ENCODE measurements at regions not wholly inside any gene's neighbourhood (a gene's known extent, or its start where the extent isn't known, plus 50 kb on each side); places are given as distances from the start of the nearest gene placed in this dataset.

DNA sequence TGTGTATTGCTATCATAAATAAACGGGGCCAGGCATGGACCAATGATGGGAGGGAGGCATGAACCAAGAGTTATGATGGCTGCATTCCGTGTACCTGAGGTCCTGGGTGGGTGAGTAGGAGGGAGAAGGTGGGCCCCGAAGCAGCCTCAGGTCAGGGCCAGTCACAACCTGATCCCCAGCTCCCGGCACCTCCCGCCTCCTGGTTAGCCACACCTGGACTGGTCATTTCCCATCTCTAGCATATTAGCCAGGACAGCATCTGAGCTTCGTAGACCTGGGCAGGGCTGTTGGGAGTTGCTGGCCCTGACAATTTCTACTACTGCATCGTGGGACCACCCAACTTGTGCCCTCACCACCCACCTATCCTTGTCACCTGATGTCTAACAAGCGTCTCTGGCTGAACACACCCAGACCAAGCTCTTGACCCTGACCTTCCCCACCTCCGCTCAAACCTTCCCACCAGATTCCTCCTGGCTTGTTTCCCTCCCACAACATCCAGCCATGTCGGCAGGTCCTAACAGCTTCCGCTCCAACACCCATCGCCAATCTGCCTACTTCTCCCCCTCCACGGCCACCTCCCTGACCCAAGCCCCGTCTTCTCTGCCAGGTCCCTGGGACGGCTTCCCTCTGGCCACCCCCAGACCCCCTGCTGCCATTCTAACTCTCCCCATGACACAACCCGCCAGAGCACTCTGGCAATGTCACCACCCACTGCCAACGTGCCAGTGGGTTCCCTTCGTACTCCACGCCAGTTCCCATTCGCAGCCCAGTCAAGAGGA is 133.8 kb upstream of the IQSEC1 start:
- DNase-seq: no peak
- H3K4me3 ChIP-seq: no peak overlapping the region
- H3K36me3 ChIP-seq: no peaks in the 10 kb centered on the region

DNA sequence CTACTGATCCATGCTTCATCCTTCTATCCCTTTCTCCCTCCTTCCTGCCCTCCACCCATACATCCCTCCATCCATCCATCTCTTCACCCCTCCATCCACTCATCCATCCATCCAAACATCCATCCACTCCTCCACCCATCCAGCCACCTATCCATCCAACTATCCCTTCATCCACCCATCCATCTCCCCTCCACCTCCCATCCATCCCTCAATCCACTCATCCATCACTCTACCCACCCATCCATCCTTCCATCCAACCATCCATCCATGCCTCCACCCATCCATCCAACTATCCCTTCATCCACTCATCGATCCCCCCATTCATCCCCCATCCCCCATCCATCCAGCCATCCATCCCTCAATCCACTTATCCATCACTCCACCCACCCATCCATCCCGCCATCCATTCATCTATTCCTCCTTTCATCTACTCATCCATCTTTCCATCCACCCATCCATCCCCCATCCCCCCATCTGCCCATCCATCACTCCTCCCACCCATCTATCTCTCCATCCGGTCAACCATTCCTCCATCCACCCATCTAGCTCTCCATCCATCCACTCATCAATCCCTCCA is 132.4 kb upstream of the IQSEC1 start:
- DNase-seq: no peak
- no peaks in the 10 kb centered on the region for H3K9me3 ChIP-seq
- no peak overlapping the region for H3K4me3 ChIP-seq
- H3K27me3 ChIP-seq: peaks cover 4% of the 10 kb centered on the region; the same call in 1 of the 2 replicates
- H3K36me3 ChIP-seq: no peaks in the 10 kb centered on the region

More for the DNA sequence above, 133.8 kb upstream of the IQSEC1 start:
- peaks cover 4% of the 10 kb centered on the region; the same call in 1 of the 2 replicates for H3K27me3 ChIP-seq
- no peaks in the 10 kb centered on the region for H3K9me3 ChIP-seq

DNA sequence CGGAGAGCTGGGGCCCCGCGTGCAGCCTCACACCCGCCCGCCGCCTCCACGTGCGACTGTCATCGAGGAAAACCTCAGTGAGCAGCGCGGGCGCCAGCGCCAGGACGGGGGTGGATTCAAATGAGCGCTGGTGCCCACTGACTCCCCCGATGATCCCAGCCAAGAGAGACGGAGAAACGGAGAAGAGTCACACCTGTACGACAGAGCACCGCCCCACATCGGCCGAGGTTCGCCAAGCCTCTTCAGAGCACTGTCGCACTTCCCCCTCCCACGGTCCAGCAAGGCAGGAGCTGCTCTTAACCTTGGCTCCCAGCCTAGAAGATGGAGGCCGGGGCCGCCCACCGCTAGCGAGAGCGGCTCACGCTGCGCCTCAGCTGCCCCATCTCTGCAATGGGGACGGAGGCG is 130.9 kb upstream of the IQSEC1 start:
- H3K27me3 ChIP-seq: peaks cover 4% of the 10 kb centered on the region; the same call in 1 of the 2 replicates
- DNase-seq: no peak
- H3K36me3 ChIP-seq: no peaks in the 10 kb centered on the region
- no peak overlapping the region for H3K4me3 ChIP-seq
- no peaks in the 10 kb centered on the region for H3K9me3 ChIP-seq

DNA sequence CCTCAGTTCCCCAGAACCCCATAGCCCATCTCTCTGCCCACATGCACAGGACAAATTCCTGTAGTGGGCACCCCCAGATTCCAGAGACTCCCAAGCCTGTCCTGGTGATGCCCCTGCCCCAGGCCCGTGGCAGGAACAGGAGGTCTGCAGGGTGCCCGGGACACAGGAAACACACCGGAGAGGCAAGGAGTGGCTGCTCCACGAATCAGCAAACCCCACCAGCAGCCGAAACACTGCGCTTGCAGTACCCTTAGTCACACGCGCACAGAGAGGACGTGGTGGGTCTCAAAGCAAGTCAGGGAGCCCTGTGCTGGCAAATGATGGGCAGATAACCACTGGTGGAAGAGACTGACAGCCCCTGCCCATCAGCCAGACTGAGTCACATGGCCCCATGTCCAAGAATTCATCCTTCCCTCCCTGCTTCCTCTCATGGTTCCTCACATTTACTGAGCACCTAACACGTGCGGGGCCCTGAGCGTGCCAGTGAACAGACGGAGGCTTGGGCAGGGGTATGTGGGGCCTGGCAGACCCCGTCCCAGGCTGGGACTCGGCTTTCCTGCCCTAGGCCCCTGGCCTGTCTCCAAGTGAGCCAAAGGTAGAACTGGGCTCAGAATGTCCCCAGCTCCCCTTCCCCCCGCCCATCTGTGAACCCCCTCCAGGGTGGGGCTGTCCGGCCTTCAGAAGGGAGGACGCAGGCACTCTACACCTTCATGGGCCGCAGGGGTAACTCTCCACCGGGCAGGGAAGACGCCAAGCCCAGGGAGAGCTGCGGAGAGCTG is 130.4 kb upstream of the IQSEC1 start:
- Histone ChIP-seq H3K27me3 (peaks cover 4% of the 10 kb centered on the region; the same call in 1 of the 2 replicates), H3K9me3 (no peaks in the 10 kb centered on the region), H3K4me3 (no peak overlapping the region), H3K36me3 (no peaks in the 10 kb centered on the region)
- DNase-seq: no peak

DNA sequence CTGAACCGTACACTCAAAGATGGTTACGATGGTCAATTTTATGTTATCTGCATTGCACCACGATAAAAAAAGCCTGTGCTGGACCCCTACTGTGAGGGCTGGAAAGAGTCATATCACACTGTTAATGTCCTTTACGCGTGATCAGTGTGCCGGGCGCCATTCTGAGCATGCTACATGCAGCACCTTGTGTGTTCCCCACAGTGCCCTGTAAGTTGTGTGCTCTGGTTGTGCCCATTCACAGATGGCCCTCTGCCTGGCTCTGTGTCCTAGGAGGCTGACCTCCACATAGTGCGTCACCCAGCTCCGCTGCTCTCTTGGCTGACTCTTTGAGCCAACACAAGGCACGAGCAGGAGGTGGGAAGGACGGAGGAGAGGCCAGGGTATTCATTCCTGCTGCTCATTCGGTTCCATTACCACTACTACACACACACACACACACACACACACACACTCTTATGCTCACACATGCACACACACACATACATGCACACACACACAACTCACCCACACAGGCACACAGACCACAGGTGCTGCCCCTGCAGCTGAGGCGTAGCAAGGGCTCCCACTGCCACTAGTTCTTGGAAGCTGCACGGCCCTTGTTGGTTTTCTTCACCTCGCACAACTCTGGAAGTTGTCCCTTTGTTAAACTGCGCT is 129.6 kb upstream of the IQSEC1 start:
- DNase-seq: no peak
- H3K36me3 ChIP-seq: no peaks in the 10 kb centered on the region
- peaks cover 4% of the 10 kb centered on the region; the same call in 1 of the 2 replicates for H3K27me3 ChIP-seq
- no peaks in the 10 kb centered on the region for H3K9me3 ChIP-seq
- no peak overlapping the region for H3K4me3 ChIP-seq

DNA sequence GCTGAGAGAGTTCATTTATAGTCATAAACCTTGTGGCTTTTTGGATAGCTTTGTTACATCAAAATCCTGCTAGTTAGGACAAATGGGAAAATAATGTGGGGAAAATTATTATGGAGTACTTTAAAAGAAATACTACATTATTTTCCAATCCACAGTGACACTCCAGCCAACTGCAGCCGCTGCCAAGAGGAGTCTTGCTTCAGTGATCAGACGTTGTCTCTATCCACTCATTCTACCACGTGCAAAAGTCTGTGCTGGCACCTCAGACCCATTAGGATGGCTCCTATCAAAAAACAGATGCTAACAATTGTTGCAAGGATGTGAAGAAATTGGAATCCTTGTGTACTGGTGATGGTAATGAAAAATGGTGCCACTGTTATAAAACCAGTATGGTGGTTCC is 128.6 kb upstream of the IQSEC1 start:
- H3K27me3 ChIP-seq: peaks cover 4% of the 10 kb centered on the region; the same call in 1 of the 2 replicates
- no peaks in the 10 kb centered on the region for H3K36me3 ChIP-seq
- no peak for DNase-seq
- no peak overlapping the region for H3K4me3 ChIP-seq
- no peaks in the 10 kb centered on the region for H3K9me3 ChIP-seq

DNA sequence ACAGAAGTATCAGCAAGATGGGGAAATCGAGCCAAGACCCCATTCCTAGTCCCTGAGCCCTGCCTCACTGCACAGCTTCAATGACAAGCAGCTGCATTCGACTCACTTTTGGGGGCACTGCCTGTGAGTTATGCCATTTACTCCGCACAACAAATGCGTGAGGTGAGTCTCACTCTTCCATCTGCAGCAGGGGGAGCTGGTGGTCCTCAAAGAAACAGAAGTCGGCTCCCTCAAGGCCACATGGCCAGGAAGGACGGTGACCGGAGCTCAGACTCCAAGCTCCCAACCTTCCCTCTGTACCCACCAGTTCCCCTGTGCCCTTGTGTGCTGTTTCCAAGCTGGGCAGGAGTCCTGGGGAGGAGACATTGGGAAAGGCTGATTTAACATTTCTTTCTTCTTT is 127.7 kb upstream of the IQSEC1 start:
- Histone ChIP-seq H3K36me3 (no peaks in the 10 kb centered on the region), H3K27me3 (peaks cover 4% of the 10 kb centered on the region; the same call in 1 of the 2 replicates), H3K9me3 (no peaks in the 10 kb centered on the region), H3K4me3 (no peak overlapping the region)
- no peak for DNase-seq

DNA sequence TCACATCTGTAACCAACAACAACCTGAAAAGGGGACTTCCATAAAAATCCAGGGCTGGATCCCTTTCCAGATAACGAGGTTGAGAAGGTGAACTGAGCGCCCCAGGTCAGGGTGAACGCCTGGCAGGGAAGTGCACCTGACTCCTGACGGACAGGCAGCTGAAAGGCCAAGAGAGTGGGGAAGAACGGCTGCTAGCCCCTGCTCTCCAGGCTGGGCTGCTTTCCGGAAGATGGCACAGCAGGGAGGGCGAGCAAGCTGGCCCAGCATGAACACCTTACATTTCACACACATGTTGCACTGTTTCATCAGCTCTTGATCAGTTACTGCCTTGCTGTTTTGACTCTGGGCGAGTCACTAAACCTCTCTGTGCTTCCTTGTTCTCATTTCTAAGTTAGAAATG is 127.2 kb upstream of the IQSEC1 start:
- no peaks in the 10 kb centered on the region for H3K9me3 ChIP-seq
- H3K36me3 ChIP-seq: no peaks in the 10 kb centered on the region
- no peak for DNase-seq
- peaks cover 4% of the 10 kb centered on the region; the same call in 1 of the 2 replicates for H3K27me3 ChIP-seq
- no peak overlapping the region for H3K4me3 ChIP-seq

DNA sequence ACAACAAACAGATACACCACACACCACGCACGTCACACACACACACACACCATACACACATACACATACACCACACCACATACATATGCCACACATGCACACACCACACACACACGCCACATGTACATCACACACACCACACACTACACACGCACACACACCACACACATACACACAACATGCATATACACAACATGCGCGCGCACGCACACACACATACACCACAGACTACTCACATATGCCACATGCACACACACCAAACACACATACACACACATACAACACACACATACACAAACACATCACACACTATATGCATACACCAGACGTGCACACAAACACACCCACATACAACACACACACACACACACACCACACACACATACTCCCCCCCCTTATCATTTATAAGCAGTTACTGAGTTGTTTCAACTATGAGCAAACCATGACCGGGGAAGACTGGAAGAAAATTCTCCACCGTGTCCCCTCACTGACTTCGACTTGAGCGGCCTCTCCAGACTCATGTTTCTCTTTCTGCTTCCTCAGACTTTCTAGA is 126.7 kb upstream of the IQSEC1 start:
- Histone ChIP-seq H3K4me3 (no peak overlapping the region), H3K27me3 (peaks cover 4% of the 10 kb centered on the region; the same call in 1 of the 2 replicates), H3K9me3 (no peaks in the 10 kb centered on the region), H3K36me3 (no peaks in the 10 kb centered on the region)
- no peak for DNase-seq

DNA sequence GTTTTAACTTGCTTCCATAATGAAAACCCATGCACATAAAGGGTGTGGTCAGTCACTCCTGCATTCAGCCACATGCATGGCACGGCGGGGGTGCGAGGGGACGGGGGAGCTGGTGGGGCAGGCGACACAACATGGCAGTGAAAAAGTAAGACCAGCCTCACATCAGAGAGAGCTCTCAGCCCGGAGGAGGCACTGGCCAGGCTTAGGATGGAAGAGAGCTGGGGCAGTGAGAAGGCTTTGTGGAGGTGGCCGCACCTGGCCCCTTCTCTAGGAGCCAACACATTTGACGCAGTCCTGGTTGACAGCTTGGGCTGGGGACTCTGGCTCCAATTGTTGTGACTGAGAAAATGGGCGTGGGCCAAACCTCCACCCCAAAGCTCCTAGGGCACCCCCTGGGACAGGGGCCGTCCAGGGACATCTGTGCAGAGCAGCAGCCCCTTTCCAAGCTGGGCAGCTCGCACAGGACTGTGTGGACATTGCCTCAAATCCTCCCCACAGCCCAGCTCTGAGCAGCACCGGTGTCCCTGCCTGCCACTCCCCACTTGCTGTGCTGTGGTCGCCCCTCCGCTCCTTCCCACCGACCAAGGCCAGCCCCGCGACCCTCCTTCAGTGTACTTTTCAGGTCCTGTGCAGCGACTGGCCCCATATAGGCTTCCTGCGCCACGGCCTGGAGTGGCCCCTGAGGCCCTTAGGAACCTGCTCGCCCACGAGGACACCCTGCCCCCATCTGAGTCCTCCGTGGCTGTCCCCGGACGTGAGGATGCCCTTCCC is 126.0 kb upstream of the IQSEC1 start:
- no peak for DNase-seq
- Histone ChIP-seq H3K36me3 (no peaks in the 10 kb centered on the region), H3K27me3 (peaks cover 3% of the 10 kb centered on the region; the same call in 1 of the 2 replicates), H3K4me3 (no peak overlapping the region), H3K9me3 (no peaks in the 10 kb centered on the region)

DNA sequence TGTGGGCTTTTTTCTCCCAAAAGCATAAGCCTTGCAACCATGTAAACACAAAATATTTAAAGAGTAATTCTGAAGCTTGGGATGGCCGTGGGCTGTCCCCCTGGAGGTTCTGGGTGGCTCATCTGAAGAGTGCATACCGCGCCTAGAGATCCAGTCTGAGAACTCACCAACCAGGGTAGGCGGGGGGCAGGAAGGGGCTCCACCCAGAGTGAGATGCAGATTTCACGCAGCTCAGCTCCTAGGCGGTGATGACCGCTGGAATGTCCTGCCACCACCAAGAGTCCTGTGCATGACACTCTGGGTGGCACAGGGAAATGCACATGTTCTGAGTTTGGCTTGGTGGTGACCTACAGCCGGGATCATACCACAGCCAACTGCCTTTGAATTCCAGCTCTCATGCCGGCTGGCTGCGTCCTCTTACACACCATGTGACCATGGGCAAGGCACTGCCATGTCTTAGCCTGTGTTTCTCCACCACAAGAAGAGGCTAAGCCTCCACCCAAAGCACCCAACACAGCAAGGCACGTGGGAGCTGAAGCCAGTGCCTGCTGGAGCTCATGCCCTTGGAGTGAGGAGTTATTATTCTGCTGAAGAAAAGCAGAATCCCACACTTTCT is 125.1 kb upstream of the IQSEC1 start:
- Histone ChIP-seq H3K27me3 (no peaks in the 10 kb centered on the region), H3K9me3 (no peaks in the 10 kb centered on the region), H3K36me3 (no peaks in the 10 kb centered on the region), H3K4me3 (no peak overlapping the region)
- DNase-seq: no peak

DNA sequence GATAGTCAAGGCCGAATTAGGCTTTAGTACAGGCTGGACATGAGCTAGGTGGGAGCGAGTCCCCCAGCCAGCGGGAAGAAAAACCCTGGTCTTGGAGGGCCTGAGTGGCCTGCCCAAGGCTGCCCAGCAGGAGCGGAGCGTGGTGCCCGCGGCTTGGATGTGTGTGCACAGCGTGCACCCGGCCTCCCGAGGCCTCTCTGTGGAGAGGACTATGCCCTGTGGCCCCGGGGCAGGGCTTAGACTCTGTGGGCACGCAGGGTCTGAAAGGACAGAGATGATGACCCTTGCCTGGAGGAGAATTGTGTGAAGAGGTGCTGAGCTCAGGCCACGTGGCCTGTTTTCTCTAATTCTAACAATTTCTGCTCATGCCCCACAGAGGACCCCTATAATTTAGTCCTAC is 124.6 kb upstream of the IQSEC1 start:
- H3K36me3 ChIP-seq: no peaks in the 10 kb centered on the region
- H3K27me3 ChIP-seq: no peaks in the 10 kb centered on the region
- H3K9me3 ChIP-seq: no peaks in the 10 kb centered on the region
- no peak overlapping the region for H3K4me3 ChIP-seq
- no peak for DNase-seq

DNA sequence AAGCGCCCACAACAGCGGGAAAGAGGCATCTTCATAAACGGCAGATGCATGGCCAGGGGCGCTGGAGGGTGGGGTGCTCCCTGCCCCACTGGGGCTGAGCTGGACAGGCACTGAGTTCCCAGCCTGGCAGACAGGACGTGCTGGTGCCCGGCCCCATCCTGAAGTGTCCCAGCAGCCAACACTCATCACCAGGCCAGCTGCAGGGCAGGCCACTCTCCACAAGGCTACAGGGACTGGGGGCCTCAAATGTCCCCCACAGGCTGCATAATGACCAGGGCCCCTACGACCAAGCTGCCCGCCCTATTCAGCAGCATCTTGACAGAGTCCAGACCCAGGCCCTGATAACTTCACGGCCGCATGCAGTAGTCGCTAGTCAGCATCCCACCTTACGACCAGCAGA is 124.1 kb upstream of the IQSEC1 start:
- no peaks in the 10 kb centered on the region for H3K36me3 ChIP-seq
- H3K4me3 ChIP-seq: no peak overlapping the region
- DNase-seq: no peak
- H3K27me3 ChIP-seq: no peaks in the 10 kb centered on the region
- no peaks in the 10 kb centered on the region for H3K9me3 ChIP-seq

DNA sequence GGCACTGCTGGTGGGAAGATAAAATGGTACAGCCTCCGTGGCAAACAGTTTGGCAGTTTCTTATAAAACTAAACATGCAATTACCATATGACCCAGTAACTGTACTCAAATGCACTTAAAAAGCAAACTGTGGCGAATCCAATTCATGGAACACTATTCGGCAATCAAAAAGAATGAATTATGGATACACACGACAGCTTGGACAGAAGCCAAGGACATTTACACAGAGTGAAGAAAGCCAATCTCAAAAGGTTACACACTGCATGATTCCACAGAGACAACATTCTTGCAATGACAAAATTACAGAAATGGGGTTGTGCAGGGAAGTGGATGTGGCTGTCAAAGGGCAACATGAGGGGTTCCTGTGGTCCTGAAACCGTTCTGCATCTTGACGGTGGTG is 122.1 kb upstream of the IQSEC1 start:
- no peaks in the 10 kb centered on the region for H3K27me3 ChIP-seq
- DNase-seq: no peak
- H3K9me3 ChIP-seq: no peaks in the 10 kb centered on the region
- no peaks in the 10 kb centered on the region for H3K36me3 ChIP-seq
- H3K4me3 ChIP-seq: no peak overlapping the region

DNA sequence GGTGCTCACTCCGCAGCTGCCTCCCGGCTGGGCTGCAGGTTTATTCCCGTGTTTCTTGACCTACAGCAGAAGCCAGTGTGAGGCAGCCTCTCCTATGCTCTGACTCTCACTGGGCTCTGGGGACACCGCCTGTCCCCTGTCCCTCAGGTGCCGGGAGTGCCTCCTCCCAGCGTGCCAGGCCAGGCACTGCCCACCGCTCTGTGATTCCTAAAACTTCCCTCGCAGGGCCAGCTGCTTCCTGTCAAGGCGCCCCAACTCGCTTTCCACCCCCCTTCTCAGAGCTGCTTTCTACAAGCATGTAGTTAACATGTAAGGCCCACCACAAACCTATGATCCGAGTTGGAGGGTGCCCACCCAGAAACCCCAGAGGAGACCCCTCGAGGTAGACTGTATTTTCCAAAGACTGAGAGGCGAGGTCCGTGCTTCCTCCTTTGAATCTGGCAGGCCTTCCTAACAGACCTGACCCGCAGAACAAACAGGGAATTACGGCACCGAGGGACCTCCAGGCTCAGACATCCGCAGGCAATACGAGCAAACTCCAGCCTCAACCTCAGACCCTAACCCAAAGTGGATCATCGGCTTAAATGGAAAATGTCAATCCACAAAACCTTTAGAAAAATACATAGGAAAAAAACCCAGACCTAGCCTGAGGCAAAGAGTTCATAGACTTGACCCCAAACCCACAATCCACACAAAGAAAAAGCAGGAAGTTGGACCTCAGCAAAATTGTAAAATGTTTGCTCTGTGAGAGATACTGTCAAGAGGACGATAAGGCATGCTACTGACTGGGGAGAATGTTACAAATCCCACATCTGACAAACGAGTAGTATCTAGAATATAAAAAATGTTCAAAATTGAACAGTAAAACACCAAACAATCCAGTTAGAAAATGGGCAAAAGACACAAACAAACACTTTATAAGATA is 121.3 kb upstream of the IQSEC1 start:
- no peak overlapping the region for H3K4me3 ChIP-seq
- no peaks in the 10 kb centered on the region for H3K9me3 ChIP-seq
- no peak for DNase-seq
- H3K36me3 ChIP-seq: no peaks in the 10 kb centered on the region
- no peaks in the 10 kb centered on the region for H3K27me3 ChIP-seq
